CD4-positive, alpha-beta T cell (primary cell): ENCODE measurements at regions not wholly inside any gene's neighbourhood (a gene's known extent, or its start where the extent isn't known, plus 50 kb on each side); places are given as distances from the start of the nearest gene placed in this dataset.

Source experiments
- ATAC-seq: fragments of 200-7000 bp; cut with Tn5 transposase; one replicate; pipeline ENCODE4 v1.10.0; 2022; ENCODE audit warnings: mild to moderate bottlenecking; ENCODE audit not compliant: poor library complexity
- CTCF ChIA-PET: fragments of 350-600 bp; sonication (Branson Sonifier 250); formaldehyde crosslinking; loops from one replicate; lab custom pipeline; 2021; ENCODE audit warnings: antibody characterized with exemption, inconsistent platforms; lab: Charles Lee
- POLR2A ChIA-PET: fragments of 350-600 bp; sonication (Branson Sonifier 250); formaldehyde crosslinking; loops from one replicate; lab custom pipeline; 2021; ENCODE audit warnings: antibody characterized with exemption, inconsistent platforms; lab: Charles Lee
- DNase-seq, 14 experiments: peaks; one replicate each; pipeline ENCODE4 v3.0.0-alpha.2; 2013 to 2020; ENCODE audit warnings: mixed read lengths in 2 of 14
- H3K27ac ChIP-seq, 2 donors: one replicate each; pipeline versions ENCODE4 v1.5.1 to v1.7.0; 2013; ENCODE audit warnings: low read length in 2 of 2, low read depth in 1 of 2, mild to moderate bottlenecking in 1 of 2
- H3K27me3 ChIP-seq, 2 experiments: 1 replicate in 1 of 2; 2 replicates in 1 of 2; pipeline versions ENCODE4 v1.6.1 to v1.7.0; 2013; ENCODE audit warnings: low read length in 2 of 2, control low read depth in 1 of 2, mild to moderate bottlenecking in 1 of 2, moderate library complexity in 1 of 2; ENCODE audit not compliant: insufficient read depth in 2 of 2, control insufficient read depth in 1 of 2
- H3K36me3 ChIP-seq: one replicate; pipeline ENCODE4 v1.6.1; 2013; ENCODE audit warnings: low read length, control low read depth; ENCODE audit not compliant: insufficient read depth
- H3K4me1 ChIP-seq: one replicate; pipeline ENCODE4 v1.6.1; 2013; ENCODE audit warnings: low read length, control low read depth; ENCODE audit not compliant: insufficient read depth
- H3K4me3 ChIP-seq: one replicate; pipeline ENCODE4 v1.5.1; 2013; ENCODE audit warnings: mild to moderate bottlenecking, low read length, moderate library complexity
- H3K9me3 ChIP-seq, 2 experiments: 1 replicate in 1 of 2; 2 replicates in 1 of 2; pipeline versions ENCODE4 v1.6.1 to v1.7.0; 2013; ENCODE audit warnings: low read length in 2 of 2, mild to moderate bottlenecking in 2 of 2, control low read depth in 1 of 2, moderate library complexity in 1 of 2; ENCODE audit not compliant: control insufficient read depth in 1 of 2, insufficient read depth in 1 of 2
- H3K27ac Mint-ChIP-seq: one replicate; pipeline ENCODE4 v1.8.0; 2020; ENCODE audit warnings: mixed read lengths
- H3K27me3 Mint-ChIP-seq: one replicate; pipeline ENCODE4 v1.8.0; 2021; ENCODE audit warnings: mixed read lengths
- H3K36me3 Mint-ChIP-seq: one replicate; pipeline ENCODE4 v1.8.0; 2021; ENCODE audit warnings: low read depth, mixed read lengths
- H3K4me1 Mint-ChIP-seq: one replicate; pipeline ENCODE4 v1.8.0; 2021; ENCODE audit warnings: low read depth, mixed read lengths
- H3K4me3 Mint-ChIP-seq: one replicate; pipeline ENCODE4 v1.8.0; 2020; ENCODE audit warnings: mild to moderate bottlenecking, mixed read lengths
- H3K9me3 Mint-ChIP-seq: one replicate; pipeline ENCODE4 v1.8.0; 2020; ENCODE audit warnings: mixed read lengths
- intact Hi-C, 2 experiments: fragments of 100-400 bp; cut with DNase I in 1 of 2; cut with micrococcal nuclease in 1 of 2; formaldehyde crosslinking; loops; one replicate each; pipeline versions ENCODE4 v1.15.1 to v1.9.0; 2023 to 2025; cut with DNase I, micrococcal nuclease
- TF ChIP-seq, protein P1 (sequence below): fragments of 200-600 bp; IDR thresholded peaks from one replicate; pipeline ENCODE4 v1.8.0; 2022; ENCODE audit warnings: antibody characterized with exemption, mild to moderate bottlenecking

DNA sequence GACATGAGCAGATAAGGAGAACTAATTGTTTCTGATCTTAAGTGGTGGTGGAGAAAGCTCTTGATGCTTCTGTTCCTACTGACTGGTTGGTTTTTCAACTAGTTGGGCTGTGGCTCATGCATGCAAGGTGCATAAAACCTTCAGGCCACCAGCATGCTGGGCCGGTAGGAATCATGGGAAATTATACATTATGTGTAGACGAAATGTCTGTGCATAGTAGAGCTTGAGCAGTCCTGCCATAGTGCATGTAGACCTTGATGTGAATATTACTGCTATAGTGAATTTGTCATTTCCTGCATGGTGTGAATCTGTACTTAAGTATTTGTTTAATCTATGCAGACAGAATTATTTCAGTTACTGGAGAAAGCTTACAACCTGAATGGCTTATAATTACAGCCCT lies 433.6 kb upstream of the ADAMTSL1 start:
- Histone ChIP-seq H3K27me3 (no peaks in the 10 kb centered on the region), H3K4me3 (no peak overlapping the region), H3K4me1 (no peaks in the 10 kb centered on the region), H3K27ac (no peak overlapping the region), H3K36me3 (no peaks in the 10 kb centered on the region), H3K9me3 (no peaks in the 10 kb centered on the region)
- Mint-ChIP-seq H3K4me3 (no peak overlapping the region), H3K27me3 (no peaks in the 10 kb centered on the region), H3K9me3 (peaks cover 3% of the 10 kb centered on the region), H3K27ac (no peak overlapping the region), H3K4me1 (no peaks in the 10 kb centered on the region), H3K36me3 (no peaks in the 10 kb centered on the region)
- no peak for DNase-seq
- no peak for ATAC-seq
- ChIA-PET POLR2A (no interaction called here), CTCF (interaction anchor here (0.6 kb wide), 1 partner anchor 152 kb away, joined by 3 read pairs; no protein-coding TSS in a partner anchor)
- TF ChIP-seq, protein P1, sequence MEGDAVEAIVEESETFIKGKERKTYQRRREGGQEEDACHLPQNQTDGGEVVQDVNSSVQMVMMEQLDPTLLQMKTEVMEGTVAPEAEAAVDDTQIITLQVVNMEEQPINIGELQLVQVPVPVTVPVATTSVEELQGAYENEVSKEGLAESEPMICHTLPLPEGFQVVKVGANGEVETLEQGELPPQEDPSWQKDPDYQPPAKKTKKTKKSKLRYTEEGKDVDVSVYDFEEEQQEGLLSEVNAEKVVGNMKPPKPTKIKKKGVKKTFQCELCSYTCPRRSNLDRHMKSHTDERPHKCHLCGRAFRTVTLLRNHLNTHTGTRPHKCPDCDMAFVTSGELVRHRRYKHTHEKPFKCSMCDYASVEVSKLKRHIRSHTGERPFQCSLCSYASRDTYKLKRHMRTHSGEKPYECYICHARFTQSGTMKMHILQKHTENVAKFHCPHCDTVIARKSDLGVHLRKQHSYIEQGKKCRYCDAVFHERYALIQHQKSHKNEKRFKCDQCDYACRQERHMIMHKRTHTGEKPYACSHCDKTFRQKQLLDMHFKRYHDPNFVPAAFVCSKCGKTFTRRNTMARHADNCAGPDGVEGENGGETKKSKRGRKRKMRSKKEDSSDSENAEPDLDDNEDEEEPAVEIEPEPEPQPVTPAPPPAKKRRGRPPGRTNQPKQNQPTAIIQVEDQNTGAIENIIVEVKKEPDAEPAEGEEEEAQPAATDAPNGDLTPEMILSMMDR: no peak
- intact Hi-C loops: no loop called here

DNA sequence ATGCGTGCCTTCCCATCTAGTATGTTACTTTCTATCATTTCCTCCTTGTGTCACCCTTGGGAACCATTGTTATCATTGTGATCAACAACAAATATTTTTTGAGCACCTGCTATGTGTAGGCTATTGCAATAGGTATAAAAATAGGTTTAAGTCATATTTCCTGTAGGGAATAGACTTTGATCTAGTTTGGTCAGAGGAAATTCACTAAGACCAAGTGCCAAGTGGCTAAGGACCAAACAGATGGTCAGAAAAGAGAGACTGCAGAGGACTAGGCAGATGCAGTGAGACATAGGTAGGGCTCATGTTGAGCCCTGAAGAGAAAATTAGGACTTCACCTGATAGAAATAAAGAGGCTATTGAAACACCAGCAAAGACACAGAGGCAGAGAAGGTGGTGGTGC lies 430.0 kb upstream of the ADAMTSL1 start:
- Mint-ChIP-seq H3K4me1 (no peaks in the 10 kb centered on the region), H3K27ac (no peak overlapping the region), H3K27me3 (no peaks in the 10 kb centered on the region), H3K36me3 (no peaks in the 10 kb centered on the region), H3K9me3 (peaks cover under 1% of the 10 kb centered on the region), H3K4me3 (no peak overlapping the region)
- ChIA-PET POLR2A (no interaction called here), CTCF (no interaction called here)
- ATAC-seq (no peak), DNase-seq (no peak)
- Histone ChIP-seq H3K4me1 (no peaks in the 10 kb centered on the region), H3K9me3 (no peaks in the 10 kb centered on the region), H3K27ac (no peak overlapping the region), H3K4me3 (no peak overlapping the region), H3K36me3 (no peaks in the 10 kb centered on the region), H3K27me3 (no peaks in the 10 kb centered on the region)
- intact Hi-C loops: no loop called here
- TF ChIP-seq, protein P1: no peak

DNA sequence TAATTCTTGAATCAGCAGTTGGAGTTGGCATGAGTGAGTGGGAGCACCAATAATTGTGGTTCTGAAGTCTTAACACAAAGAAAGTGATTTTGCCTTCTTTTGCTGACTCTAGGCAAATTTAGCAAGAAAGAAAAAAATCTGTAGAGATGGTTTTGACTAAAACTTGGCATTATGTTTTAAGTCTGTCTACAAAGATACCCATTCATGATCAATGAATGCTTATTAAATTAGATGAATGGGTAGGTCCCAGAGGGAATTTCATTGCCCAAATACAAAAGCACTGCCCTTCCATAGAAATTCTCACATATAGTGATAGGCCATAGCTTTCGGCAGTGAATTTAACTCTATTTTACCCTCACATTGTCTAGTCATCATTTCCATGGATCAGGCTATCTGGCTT lies 428.6 kb upstream of the ADAMTSL1 start:
- no peak overlapping the region for H3K4me3 ChIP-seq

More for the DNA sequence above, 428.6 kb upstream of the ADAMTSL1 start:
- no peak for DNase-seq
- no peaks in the 10 kb centered on the region for H3K36me3 Mint-ChIP-seq
- H3K27ac Mint-ChIP-seq: no peak overlapping the region
- CTCF ChIA-PET: no interaction called here
- intact Hi-C loops: no loop called here
- no peaks in the 10 kb centered on the region for H3K4me1 Mint-ChIP-seq
- Histone ChIP-seq H3K27me3 (no peaks in the 10 kb centered on the region), H3K9me3 (peaks cover 0 to 4% of the 10 kb centered on the region in 2 experiments), H3K36me3 (no peaks in the 10 kb centered on the region), H3K27ac (no peak overlapping the region), H3K4me1 (no peaks in the 10 kb centered on the region)
- no peak overlapping the region for H3K4me3 Mint-ChIP-seq
- TF ChIP-seq, protein P1: no peak
- H3K9me3 Mint-ChIP-seq: no peaks in the 10 kb centered on the region
- H3K27me3 Mint-ChIP-seq: no peaks in the 10 kb centered on the region
- POLR2A ChIA-PET: no interaction called here
- no peak for ATAC-seq
